H9 (cell line): ENCODE measurements at regions not wholly inside any gene's neighbourhood (a gene's known extent, or its start where the extent isn't known, plus 50 kb on each side); places are given as distances from the start of the nearest gene placed in this dataset.

Source experiments
- DNase-seq: peaks from one replicate; pipeline ENCODE4 v3.0.0-alpha.2; 2017
- H2AFZ ChIP-seq: one replicate; pipeline ENCODE4 v1.6.1; 2013; ENCODE audit warnings: mild to moderate bottlenecking, low read length, control low read depth, moderate library complexity
- H2AK5ac ChIP-seq: 2 replicates; pipeline ENCODE4 v1.6.1; 2013; ENCODE audit warnings: low read length, control low read depth, mixed read lengths; ENCODE audit not compliant: insufficient read length
- H2BK120ac ChIP-seq: one replicate; pipeline ENCODE4 v1.6.1; 2013; ENCODE audit warnings: low read depth, mild to moderate bottlenecking, low read length, control low read depth, inconsistent platforms; ENCODE audit not compliant: poor library complexity, severe bottlenecking
- H2BK12ac ChIP-seq: 2 replicates; pipeline ENCODE4 v1.6.1; 2013; ENCODE audit warnings: low read length, control low read depth, mixed read lengths, low read depth; ENCODE audit not compliant: insufficient read length
- H2BK15ac ChIP-seq: 2 replicates; pipeline ENCODE4 v1.6.1; 2013; ENCODE audit warnings: low read depth, low read length, control low read depth
- H2BK20ac ChIP-seq: one replicate; pipeline ENCODE4 v1.6.1; 2013; ENCODE audit warnings: low read depth, mild to moderate bottlenecking, low read length, control low read depth, inconsistent platforms; ENCODE audit not compliant: poor library complexity, severe bottlenecking
- H2BK5ac ChIP-seq: 2 replicates; pipeline ENCODE4 v1.6.1; 2013; ENCODE audit warnings: low read length, control low read depth, mixed read lengths; ENCODE audit not compliant: insufficient read length
- H3K14ac ChIP-seq: 2 replicates; pipeline ENCODE4 v1.6.1; 2013; ENCODE audit warnings: low read length, control low read depth; ENCODE audit not compliant: insufficient read depth
- H3K18ac ChIP-seq: 2 replicates; pipeline ENCODE4 v1.6.1; 2013; ENCODE audit warnings: low read depth, mild to moderate bottlenecking, mixed read lengths, low read length, control low read depth; ENCODE audit not compliant: insufficient read length
- H3K23ac ChIP-seq: 2 replicates; pipeline ENCODE4 v1.6.1; 2013; ENCODE audit warnings: low read length, control low read depth, mixed read lengths, low read depth; ENCODE audit not compliant: insufficient read length
- H3K23me2 ChIP-seq: 2 replicates; pipeline ENCODE4 v1.6.1; 2013; ENCODE audit warnings: low read depth, mild to moderate bottlenecking, mixed read lengths, low read length, control low read depth; ENCODE audit not compliant: insufficient read length, poor library complexity, severe bottlenecking
- H3K27ac ChIP-seq: 2 replicates; pipeline ENCODE4 v1.5.1; 2013; ENCODE audit warnings: low read length, control low read depth, mixed read lengths, low read depth; ENCODE audit not compliant: insufficient read length
- H3K27me3 ChIP-seq: 2 replicates; pipeline ENCODE4 v1.6.1; 2013; ENCODE audit warnings: low read length, control low read depth, inconsistent platforms; ENCODE audit not compliant: insufficient read depth
- H3K4ac ChIP-seq: 2 replicates; pipeline ENCODE4 v1.6.1; 2013; ENCODE audit warnings: low read depth, mild to moderate bottlenecking, control low read depth, inconsistent platforms, low read length, moderate library complexity
- H3K4me1 ChIP-seq: 2 replicates; pipeline ENCODE4 v1.6.1; 2013; ENCODE audit warnings: low read length, control low read depth, inconsistent platforms; ENCODE audit not compliant: insufficient read depth
- H3K4me2 ChIP-seq: 2 replicates; pipeline ENCODE4 v1.6.1; 2013; ENCODE audit warnings: low read length, control low read depth, mixed read lengths; ENCODE audit not compliant: insufficient read length, insufficient read depth
- H3K56ac ChIP-seq: 2 replicates; pipeline ENCODE4 v1.6.1; 2013; ENCODE audit warnings: low read depth, mild to moderate bottlenecking, mixed read lengths, low read length, control low read depth; ENCODE audit not compliant: insufficient read length
- H3K79me1 ChIP-seq: 2 replicates; pipeline ENCODE4 v1.6.1; 2013; ENCODE audit warnings: low read depth, mild to moderate bottlenecking, moderate library complexity, low read length, control low read depth, inconsistent platforms; ENCODE audit not compliant: insufficient read depth, poor library complexity, severe bottlenecking
- H3K79me2 ChIP-seq: 2 replicates; pipeline ENCODE4 v1.6.1; 2013; ENCODE audit warnings: low read length, control low read depth, inconsistent platforms; ENCODE audit not compliant: insufficient read depth
- H3K9ac ChIP-seq: 2 replicates; pipeline ENCODE4 v1.6.1; 2013; ENCODE audit warnings: low read length, control low read depth, mixed read lengths; ENCODE audit not compliant: insufficient read length; ENCODE audit errors: extremely low read depth
- H3K9me3 ChIP-seq: one replicate; pipeline ENCODE4 v1.6.1; 2013; ENCODE audit warnings: low read depth, low read length, inconsistent platforms; ENCODE audit not compliant: control insufficient read depth
- H3T11ph ChIP-seq: one replicate; pipeline ENCODE4 v1.6.1; 2013; ENCODE audit warnings: mild to moderate bottlenecking, low read length, control low read depth, inconsistent platforms
- H4K20me1 ChIP-seq: one replicate; pipeline ENCODE4 v1.6.1; 2013; ENCODE audit not compliant: control insufficient read depth, insufficient read length, insufficient read depth
- H4K5ac ChIP-seq: 2 replicates; pipeline ENCODE4 v1.6.1; 2013; ENCODE audit warnings: low read depth, mild to moderate bottlenecking, mixed read lengths, low read length, control low read depth; ENCODE audit not compliant: insufficient read length
- H4K8ac ChIP-seq: replicated peaks from 2 replicates; pipeline ENCODE4 v1.6.1; 2013; ENCODE audit warnings: low read length, control low read depth, mixed read lengths, low read depth; ENCODE audit not compliant: insufficient read length
- H4K91ac ChIP-seq: 2 replicates; pipeline ENCODE4 v1.6.1; 2013; ENCODE audit warnings: low read depth, mild to moderate bottlenecking, moderate library complexity, mixed read lengths, low read length, control low read depth; ENCODE audit not compliant: insufficient read length
- H3K27ac Mint-ChIP-seq, 3 experiments: 2 replicates in 2 of 3; 3 replicates in 1 of 3; pipeline ENCODE4 v1.8.0; 2020 to 2021; ENCODE audit warnings: mixed read lengths in 3 of 3, mild to moderate bottlenecking in 1 of 3, moderate library complexity in 1 of 3
- H3K27me3 Mint-ChIP-seq: 2 replicates; pipeline ENCODE4 v1.8.0; 2021; ENCODE audit warnings: low read depth, mild to moderate bottlenecking, moderate library complexity, mixed read lengths
- H3K36me3 Mint-ChIP-seq, 3 experiments: 2 replicates in 2 of 3; 3 replicates in 1 of 3; pipeline ENCODE4 v1.8.0; 2020 to 2021; ENCODE audit warnings: low read depth in 3 of 3, mixed read lengths in 3 of 3; ENCODE audit not compliant: insufficient read depth in 1 of 3
- H3K4me1 Mint-ChIP-seq, 2 experiments: 2 replicates each; pipeline ENCODE4 v1.8.0; 2020; ENCODE audit warnings: mixed read lengths in 2 of 2
- H3K4me3 Mint-ChIP-seq, 2 experiments: 2 replicates in 1 of 2; 3 replicates in 1 of 2; pipeline ENCODE4 v1.8.0; 2020 to 2021; ENCODE audit warnings: mild to moderate bottlenecking in 2 of 2, mixed read lengths in 2 of 2, moderate library complexity in 1 of 2
- H3K9me3 Mint-ChIP-seq, 2 experiments: 2 replicates in 1 of 2; 3 replicates in 1 of 2; pipeline ENCODE4 v1.8.0; 2020; ENCODE audit warnings: mild to moderate bottlenecking in 2 of 2, mixed read lengths in 2 of 2, moderate library complexity in 1 of 2
- WGBS: extraction: QIAGEN DNeasy Blood & Tissue Kit; methylation state at CpG from one replicate; pipeline ENCODE4 v1.1.7; 2013; ENCODE audit warnings: missing lambda C conversion rate, low lambda C conversion rate, mixed read lengths; ENCODE audit not compliant: insufficient read length; ENCODE audit errors: extremely low coverage; 5-methylcytosine and 5-hydroxymethylcytosine counted together
- TF ChIP-seq, protein P1 (sequence below): fragments of 200-600 bp; sonication (generic); conservative IDR thresholded peaks from 3 replicates; pipeline ENCODE4 v1.8.0; 2021; ENCODE audit warnings: antibody characterized with exemption, mild to moderate bottlenecking

DNA sequence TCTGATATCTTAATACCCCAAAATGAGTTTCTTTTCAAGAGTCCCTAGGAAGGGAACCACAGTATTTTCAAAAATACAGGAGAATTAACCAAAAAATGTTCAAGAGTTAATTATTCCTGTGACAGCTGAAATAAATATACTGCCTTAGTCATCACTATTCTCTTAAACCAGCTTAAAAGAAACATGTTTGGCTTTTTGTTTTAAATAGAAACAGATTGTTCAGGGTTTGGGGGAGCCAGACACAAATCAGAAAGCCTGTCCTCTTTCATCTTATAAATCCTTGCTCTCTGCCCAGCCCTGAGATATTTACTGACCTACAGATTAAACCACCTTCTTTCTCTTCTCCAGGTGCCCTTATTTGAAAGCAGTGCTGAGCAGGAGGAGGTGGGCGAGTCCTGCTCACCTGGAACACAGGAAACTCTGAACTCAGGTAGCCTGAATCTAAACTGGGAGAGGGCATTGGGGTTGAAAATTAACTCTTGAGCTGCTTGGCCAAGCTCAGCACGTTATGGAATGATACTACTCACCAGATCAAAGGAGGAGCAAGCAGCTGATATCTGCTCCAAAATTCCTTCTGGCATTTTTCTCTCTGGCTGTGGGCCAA lies 84.1 kb upstream of the SPRED1 start:
- no peaks in the 10 kb centered on the region for H3K79me2 ChIP-seq
- no peak overlapping the region for H4K8ac ChIP-seq
- no peak overlapping the region for H3K56ac ChIP-seq
- Mint-ChIP-seq H3K4me1 (peaks cover 27 to 29% of the 10 kb centered on the region in 2 experiments), H3K27ac (0 out of 7 replicates have a peak overlapping the region, but pooled peaks of 1 of the 3 experiments have one; percentile 67), H3K27me3 (no peaks in the 10 kb centered on the region; the same call in 1 of the 2 replicates), H3K36me3 (no peaks in the 10 kb centered on the region), H3K9me3 (peaks cover 0 to 6% of the 10 kb centered on the region in 2 experiments; a peak in 3 of 5 replicates), H3K4me3 (no peak overlapping the region)
- H2AK5ac ChIP-seq, result no peak overlapping the region
- no peak for DNase-seq
- H3K79me1 ChIP-seq, result no peaks in the 10 kb centered on the region
- no peak overlapping the region for H3K27ac ChIP-seq
- no peak overlapping the region for H4K5ac ChIP-seq
- H2AFZ ChIP-seq, result no peak overlapping the region
- H2BK15ac ChIP-seq, result no peak overlapping the region
- H2BK120ac ChIP-seq, result no peak overlapping the region
- no peaks in the 10 kb centered on the region for H3K27me3 ChIP-seq
- no peaks in the 10 kb centered on the region for H3K9me3 ChIP-seq
- WGBS, result no CpG with 5 or more reads among the region's 2 CpGs
- H3K4me2 ChIP-seq, result no peak overlapping the region
- H3K23ac ChIP-seq, result no peak overlapping the region
- H3T11ph ChIP-seq, result no peak overlapping the region
- H3K4ac ChIP-seq, result no peak overlapping the region
- no peak overlapping the region for H3K14ac ChIP-seq
- peaks cover 12% of the 10 kb centered on the region for H3K4me1 ChIP-seq
- H4K20me1 ChIP-seq, result no peaks in the 10 kb centered on the region
- H2BK12ac ChIP-seq, result no peak overlapping the region
- TF ChIP-seq, protein P1, sequence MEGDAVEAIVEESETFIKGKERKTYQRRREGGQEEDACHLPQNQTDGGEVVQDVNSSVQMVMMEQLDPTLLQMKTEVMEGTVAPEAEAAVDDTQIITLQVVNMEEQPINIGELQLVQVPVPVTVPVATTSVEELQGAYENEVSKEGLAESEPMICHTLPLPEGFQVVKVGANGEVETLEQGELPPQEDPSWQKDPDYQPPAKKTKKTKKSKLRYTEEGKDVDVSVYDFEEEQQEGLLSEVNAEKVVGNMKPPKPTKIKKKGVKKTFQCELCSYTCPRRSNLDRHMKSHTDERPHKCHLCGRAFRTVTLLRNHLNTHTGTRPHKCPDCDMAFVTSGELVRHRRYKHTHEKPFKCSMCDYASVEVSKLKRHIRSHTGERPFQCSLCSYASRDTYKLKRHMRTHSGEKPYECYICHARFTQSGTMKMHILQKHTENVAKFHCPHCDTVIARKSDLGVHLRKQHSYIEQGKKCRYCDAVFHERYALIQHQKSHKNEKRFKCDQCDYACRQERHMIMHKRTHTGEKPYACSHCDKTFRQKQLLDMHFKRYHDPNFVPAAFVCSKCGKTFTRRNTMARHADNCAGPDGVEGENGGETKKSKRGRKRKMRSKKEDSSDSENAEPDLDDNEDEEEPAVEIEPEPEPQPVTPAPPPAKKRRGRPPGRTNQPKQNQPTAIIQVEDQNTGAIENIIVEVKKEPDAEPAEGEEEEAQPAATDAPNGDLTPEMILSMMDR, result no peak
- H2BK5ac ChIP-seq, result no peak overlapping the region
- H3K23me2 ChIP-seq, result no peaks in the 10 kb centered on the region
- H3K9ac ChIP-seq, result no peak overlapping the region
- H3K18ac ChIP-seq, result no peak overlapping the region
- no peak overlapping the region for H2BK20ac ChIP-seq
- no peak overlapping the region for H4K91ac ChIP-seq
